NCI-H526 (cell line): ENCODE measurements at regions not wholly inside any gene's neighbourhood (a gene's known extent, or its start where the extent isn't known, plus 50 kb on each side); places are given as distances from the start of the nearest gene placed in this dataset.
"Not testable (repeated sequence)": the region's sequence is repeated elsewhere in the genome, so short reads cannot be mapped to it uniquely, and the experiment has no call there.

ENCODE experiments used
- DNase-seq, 2 experiments: peaks; one replicate each; lab custom pipeline; 2025; lab: John Stamatoyannopoulos, UW

DNA sequence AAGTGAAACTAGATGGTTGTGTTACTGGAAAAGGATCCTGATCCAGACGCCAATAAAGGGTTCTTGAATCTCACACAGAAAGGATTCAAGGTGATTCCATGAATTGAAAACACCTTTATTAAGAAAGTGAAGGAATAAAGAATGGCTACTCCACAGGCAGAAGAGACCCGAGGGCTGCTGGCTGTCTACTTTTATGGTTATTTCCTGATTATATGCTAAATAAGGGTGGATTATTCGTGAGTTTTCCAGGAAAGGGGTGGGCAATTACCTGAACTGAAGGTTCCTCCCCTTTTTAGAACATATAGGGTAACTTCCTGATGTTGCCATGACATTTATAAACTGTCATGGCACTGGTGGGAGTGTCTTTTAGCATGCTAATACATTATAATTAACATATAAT is 50.9 kb upstream of the WARS2 start:
- DNase-seq: no peak

DNA sequence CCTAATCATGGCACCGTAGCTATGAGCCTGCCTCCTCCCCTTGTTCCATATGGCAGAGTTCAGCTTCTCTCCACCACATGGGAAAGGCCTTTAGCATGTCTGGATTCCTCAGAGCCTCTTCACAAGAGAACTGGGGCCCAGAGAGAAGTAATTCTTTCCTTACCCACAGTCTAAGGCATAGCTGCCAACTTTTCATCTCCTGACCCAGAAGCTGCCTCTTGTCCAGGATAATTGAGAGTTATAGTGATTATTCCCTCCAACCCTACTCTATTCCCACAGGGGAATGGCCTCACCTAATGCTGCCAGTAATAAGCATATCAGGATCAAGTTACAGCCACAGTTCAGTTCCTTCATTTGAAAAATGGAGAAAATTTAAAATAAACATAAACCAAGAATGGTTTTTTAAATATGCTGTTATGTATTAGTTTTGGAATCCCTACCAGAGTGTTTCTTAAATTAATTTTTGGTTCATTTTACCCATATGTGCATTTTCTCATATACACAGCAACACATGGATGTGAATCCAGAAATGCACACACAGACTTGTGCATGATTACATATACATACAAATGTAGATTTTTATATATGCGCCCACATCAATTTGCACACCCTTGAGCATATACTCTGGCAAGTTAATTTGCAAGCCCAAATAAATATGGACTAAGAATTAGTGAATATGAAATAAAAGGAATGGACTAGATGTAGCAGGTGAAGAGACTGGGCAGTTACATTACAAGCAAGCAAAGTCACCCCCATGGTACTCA is 63.9 kb upstream of the WARS2 start:
- DNase-seq: peak; percentile 9 to 53

DNA sequence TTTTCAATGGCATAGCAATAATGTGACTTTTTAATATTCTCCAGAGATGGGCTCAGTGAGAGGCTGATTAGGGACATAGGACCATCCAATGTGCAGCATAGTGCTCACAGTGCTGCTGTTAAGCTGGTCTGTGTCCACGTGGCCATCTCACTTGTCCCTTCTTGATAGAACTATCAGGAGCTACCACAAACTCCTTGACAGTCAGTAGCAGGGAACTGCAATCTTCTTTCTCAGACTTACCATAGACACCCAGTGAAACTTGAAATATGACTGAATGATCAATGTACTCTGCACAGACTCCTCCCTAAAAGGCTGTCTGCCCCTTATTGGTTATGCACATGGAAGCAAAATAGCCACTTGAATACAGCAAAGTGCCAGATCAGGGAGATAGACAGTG is 64.5 kb upstream of the WARS2 start:
- peak in 1 of 2 experiments; percentile 16 for DNase-seq

DNA sequence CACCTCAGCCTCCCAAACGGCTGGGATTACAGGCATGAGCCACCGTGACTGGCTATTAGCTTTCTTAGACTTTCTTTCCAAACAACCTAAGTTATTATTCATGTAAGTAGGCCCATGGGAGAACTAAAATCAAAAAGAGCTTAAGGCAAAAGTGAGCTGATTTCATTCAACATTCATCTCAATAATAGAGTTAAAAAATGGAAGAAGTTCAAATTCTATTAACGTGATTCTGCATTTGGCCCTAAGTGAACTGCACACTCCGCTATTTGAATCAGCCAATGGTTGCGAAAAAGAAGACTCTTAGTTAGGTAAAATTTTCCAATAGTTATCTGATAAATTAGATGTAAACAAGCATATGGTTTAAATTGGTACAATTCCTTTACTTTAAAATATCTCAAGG is 68.6 kb upstream of the WARS2 start:
- DNase-seq: no peak

DNA sequence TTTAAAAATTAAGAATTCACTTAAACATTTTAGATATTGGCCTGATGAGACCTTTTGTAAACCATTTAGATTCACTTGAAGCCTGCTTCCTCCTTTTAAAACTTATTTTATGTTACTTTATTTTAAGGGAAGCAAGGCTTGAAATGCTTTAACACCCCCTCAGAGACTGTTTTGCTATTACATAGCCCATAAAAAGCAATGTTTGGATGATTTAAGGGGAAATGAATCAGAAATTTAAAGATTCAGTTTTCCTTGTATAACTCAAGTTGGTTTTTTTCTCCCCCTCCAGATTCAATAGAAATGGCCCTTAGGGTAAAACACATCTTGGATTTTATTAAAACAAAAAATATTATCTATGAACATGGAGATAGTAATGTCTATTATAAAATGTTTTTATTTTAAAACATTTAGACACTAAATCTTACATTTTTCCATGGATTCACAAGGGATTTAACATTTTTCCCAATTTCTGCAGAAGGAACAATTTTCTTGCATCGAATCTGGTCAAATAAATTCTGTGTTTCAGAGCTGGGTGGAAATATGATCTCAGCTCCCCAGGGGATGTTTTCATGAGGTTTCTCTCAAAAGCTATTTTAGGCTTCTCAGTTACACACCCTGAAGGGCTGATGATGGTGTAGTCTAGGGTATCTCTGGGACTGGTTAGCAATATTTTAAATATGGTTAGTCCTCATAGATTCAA is 69.3 kb upstream of the WARS2 start:
- no peak for DNase-seq

DNA sequence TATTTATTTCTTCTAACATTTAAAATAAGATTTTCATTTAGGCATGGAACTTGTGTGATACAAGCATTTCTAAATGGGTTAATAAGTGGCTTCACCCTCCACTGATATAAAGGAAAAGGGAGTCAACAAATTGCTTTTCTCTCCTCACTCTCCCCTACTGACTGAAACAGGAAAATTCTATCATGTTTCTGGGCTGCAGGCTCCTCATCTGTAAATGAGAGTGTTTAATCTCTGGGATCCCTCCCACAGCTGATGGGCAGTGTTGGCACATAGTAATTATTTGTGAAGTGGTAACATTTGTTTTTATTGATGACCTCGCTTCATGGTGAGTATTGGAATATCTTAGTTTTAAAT is 69.8 kb upstream of the WARS2 start:
- no peak for DNase-seq

DNA sequence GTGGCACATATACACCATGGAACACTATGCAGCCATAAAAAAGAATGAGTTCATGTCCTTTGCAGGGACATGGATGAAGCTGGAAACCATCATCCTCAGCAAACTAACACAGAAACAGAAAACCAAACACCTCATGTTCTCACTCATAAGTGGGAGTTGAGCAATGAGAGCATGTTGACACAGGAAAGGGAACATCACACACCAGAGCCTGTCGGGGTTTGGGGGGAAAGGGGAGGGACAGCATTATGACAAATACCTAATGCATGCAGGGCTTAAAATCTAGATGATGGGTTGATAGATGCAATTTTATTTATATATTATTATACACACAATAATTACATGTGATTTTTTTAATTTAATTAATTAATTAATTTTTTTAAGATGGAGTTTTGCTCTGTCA is 72.8 kb upstream of the WARS2 start:
- not testable (repeated sequence) for DNase-seq

DNA sequence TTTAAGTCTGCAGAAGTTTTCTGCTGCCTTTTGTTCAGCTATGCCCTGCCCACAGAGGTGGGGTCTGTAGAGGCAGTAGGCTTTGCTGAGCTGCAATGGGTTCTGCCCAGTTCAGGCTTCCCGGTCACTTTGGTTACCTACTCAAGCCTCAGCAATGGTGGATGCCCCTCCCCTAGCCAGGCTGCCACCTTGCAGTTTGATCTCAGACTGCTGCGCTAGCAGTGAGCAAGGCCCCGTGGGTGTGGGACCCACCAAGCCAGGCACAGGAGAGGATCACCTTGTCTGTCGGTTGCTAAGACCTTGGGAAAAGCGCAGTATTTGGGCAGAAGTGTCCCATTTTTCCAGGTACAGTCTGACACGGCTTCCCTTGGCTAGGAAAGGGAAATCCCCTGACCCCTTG is 74.5 kb upstream of the WARS2 start:
- DNase-seq: not testable (repeated sequence)

DNA sequence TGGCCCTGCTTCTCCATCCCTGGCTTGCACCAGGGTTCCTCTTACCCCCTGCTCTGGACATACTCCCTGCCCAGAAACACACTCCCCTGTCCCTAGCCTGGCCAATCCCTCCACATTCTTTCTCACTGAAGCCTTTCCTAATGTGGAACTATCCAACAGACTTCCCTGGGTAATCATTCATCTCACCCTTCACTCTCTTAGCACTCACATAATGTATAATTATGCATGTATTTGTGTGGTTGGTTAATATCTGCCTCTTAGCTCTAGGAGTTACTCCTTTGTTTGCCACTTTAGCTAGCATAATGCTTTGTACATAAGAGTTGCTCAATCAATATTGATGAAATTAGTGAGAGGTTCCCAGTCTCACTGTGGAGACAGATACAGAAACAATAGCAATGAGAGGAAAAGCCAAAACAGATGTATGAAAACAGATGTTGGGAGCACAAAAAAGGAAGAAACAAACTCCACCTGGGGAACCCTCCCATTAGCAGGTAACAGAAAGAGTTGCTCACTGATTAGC is 76.9 kb upstream of the WARS2 start:
- no peak for DNase-seq

DNA sequence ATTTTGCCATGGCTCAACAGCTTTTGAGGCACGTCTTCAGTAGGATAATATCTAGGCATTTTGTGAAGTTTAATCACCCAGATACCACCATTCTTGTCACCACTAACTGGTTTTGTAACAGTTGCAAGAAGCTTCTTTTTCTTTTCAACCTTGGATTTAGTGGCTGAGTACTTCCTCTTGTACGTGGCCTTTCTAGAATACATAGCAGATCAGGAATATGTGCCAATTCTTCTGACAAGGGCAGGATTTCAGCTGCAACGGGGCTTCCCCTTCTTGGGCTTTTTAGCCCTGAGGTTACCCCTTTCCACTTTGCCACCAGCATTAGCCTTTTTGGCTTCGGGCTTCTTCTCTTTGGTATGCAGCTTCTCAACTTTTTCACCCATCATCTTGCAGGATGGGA is 79.3 kb upstream of the WARS2 start:
- no peak for DNase-seq

DNA sequence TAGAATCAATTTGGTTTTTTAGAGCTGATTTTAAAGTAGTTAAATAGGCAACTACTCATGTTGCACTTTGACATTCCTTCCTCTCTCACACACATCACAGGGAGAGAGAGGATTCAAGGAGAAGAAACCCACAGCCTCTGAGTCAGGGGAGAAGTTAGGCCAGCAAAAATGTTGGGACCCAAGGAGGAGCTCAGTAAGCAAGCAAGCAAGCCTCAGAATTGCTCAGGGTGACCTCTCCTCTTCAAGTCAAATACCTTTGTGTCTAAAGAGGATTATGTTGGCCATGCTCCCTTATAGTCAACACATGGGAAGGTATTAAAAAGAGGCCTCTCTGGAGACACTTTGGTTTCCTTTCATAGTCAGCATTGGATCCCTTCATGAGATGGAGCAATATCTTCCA is 80.5 kb upstream of the WARS2 start:
- DNase-seq: no peak

DNA sequence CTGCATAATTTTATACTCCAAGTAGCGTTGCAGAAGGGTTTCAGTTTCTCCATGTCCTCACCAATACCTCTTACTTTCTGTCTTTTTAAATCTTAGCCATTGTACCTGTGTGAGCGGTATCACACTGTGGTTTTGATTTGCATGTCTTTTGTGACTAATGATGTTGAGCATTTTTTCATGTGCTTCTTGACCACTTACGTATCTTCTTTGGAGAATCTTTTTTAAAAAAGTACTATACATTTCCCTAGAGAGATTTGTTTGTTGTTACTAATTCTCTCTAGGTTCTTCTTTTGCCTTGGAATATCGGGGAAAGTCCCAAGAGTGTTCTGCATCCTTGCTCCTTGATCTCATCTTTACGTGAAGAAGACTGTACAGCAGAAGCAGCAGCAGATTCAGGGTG is 81.8 kb upstream of the WARS2 start:
- DNase-seq: no peak

DNA sequence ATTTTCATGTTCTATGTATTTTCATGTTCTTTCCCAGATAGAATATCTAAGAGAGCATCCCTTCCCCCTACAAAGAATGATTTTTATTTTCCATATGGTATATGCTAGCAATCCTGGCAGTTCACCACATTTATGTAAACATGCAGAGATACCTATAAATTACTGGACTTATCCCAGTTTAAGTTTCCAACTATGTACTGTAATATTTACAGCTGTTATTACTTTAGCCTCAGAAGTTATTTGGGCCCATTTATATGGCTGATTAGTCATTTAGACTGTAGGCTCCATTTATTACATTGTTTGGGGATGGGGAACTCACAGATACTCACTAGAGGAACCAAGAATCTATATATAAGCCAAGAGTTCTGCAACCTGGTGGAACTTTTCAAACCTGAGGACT is 84.8 kb upstream of the WARS2 start:
- no peak for DNase-seq

DNA sequence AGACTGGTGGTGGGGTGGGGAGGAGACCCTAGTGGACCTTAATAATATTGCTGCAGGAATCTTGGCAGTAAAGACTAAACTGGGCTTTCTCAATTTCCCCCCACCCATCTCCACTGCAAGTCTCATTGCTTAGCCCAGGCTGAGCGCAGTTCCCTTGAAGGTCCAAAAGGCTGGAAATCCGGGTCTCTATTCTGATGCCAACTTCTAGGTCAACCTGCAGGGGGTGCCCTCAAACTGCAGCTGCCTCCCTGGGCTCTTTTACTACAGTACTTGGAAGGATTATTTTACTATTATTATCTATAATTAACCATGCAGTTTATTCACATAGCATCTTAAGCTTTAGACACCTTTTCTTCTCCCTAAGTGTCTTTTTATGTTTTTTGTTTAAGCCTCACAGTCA is 85.4 kb upstream of the WARS2 start:
- no peak for DNase-seq

DNA sequence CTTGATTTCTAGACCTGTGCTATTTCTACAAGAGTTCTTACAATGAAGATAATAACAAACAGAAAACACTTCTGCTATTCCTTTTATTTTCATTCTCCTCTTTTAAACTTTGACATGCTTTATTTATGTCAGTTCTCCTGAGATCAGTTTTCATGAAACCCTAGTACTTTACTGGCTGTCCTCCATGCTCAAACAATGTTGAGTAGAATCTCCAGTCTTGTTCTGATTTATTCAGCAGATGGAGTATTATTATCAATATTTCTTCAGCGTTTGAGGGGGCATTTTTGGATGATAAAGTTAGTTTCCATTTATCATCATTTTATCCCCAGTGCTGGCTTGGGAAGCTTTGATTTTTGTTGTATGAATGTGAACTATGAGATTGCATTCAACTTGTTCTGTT is 85.9 kb upstream of the WARS2 start:
- DNase-seq: no peak

DNA sequence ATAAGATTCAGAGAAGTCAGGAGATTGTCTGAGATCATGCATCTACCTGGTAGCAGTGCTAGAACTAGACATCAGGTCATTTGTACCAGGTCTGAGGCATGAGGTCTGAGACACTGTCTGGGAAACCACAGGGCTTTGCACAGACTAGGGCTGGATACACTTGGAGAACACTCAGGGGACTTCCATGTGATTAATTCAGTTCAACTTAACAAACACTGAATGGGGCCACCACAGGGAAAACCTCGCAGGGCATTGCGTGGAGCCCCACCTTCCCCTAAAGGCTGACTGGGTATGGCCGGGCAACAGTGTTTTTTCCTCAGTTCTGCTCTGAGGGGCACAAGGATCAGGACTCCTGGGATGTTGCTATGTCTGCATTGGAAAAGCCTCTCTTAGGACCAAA is 86.5 kb upstream of the WARS2 start:
- DNase-seq: no peak

DNA sequence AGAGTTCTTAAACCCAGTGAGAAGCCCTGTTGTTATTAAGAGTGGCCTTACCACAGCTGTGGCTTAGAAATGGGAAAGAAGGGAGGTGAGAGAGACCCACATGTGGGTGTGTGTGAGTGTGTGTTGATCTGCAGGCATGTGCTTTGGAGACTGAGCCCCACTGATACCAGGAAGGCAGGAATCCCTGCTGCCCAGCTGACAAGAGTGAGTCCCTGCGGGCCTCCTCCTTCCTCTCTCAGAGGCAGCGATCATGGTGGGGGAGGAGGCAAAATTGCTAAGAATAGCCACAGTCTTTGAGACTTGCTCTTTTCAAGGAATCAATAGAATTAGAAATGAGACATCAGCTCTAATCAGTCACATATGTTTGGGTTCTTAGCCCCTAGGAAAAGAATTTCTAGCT is 87.0 kb upstream of the WARS2 start:
- DNase-seq: no peak

DNA sequence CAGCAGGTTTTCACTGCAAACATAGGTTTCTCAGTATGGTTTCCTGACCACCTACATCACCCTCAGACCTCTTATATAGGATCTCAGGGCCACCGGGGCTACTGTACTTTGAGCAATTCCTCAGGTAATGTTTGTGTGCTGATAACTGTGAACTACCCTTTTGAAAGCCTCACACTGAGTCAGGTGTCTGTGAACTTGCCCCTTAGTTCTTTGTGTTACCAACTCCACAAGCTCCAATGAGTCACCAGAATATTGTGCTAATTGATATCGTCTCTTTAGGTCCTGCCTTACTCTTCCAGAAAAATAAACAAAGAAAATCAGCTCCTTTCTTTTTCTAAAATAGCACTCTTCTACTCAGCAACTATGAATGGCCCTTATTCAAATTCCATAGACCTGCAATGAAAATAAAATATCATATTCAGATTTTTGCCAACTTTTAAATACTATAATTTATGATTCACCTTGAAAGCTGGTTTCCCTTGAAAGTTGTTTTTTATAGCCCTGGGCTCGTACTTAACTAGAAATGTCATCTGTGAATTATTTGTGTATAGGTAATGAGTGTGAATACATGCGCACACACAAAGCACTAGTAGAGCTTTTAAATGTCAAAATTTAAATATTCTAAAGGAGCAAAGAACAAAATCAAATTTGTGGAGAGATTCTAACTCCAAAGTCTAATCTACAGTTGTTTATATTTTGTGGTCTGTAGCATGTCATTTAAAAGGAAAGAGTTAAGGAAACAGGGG is 88.1 kb upstream of the WARS2 start:
- no peak for DNase-seq

DNA sequence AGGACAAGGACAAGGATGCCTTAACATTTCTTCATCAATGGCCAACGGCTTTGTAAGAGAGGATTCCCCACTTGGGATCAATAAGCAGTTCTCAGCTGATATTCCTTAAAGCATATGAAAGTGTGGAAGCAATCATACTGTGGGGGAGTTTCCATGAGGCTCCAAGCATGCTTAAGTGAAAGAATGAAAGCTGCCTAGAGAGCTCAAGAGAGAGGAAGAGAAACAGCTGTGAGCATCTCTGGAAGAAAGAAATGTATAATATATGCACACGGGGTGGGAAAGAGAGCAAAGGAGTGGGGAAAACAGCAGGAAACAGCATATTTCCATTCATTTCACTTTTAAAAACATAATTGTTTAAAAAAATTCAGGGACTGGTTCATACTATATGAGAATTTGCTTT is 94.7 kb upstream of the WARS2 start:
- DNase-seq: no peak

DNA sequence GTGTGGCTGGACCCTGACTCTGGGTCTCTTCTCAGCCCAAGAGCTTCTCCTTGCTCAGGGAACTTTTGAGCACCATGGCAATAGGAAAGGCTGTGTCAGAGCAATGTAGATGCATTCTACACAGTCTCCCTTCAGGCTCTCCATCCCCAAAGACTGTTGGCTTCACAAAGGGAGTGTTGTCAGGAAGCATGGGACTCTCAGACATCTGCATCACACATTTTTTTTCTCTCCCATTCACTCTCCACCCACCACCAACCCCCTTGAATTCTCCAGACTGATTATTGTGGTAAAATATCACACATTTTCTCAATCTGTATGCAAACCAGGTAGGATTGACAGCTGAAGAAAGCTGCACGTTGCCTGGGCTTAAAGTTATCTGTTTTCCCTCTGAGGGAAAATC is 105.4 kb upstream of the WARS2 start:
- no peak for DNase-seq

DNA sequence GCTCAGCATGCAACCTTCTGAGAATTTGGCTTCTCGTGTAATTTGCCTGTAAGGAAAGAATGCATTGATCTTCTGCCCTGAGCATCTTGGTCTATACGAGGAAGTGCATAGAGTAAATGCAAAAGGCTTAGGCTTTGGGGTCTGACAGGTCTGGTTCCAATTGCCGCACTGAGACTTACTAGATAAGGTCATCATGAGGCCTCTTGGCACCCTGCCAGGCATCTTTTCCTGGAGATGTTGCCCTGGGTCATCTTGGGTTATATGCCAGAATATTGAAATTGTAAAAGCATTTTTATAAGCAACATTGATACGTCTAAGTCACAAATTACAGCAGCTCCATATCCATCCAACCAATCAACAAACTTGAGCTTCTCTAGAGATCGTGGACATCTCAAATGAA is 108.8 kb upstream of the WARS2 start:
- no peak for DNase-seq

DNA sequence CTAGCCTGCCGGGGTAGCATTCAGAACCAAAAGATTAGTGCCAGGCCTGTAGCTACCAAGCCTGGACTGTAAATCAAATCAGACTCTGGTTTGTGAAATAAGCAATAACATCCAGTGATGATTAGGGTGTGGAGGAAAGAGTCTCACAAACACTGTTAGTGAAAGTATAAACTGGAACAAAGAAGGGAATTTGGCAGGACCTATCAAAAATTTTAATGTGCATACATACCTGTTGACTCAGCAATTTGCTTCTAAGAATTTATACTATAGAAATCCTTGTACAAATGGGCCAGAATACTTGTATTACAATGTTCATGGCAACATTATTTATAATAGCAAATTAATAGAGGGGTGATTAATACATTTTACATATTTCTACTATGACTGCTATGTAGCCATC is 109.8 kb upstream of the WARS2 start:
- DNase-seq: no peak

DNA sequence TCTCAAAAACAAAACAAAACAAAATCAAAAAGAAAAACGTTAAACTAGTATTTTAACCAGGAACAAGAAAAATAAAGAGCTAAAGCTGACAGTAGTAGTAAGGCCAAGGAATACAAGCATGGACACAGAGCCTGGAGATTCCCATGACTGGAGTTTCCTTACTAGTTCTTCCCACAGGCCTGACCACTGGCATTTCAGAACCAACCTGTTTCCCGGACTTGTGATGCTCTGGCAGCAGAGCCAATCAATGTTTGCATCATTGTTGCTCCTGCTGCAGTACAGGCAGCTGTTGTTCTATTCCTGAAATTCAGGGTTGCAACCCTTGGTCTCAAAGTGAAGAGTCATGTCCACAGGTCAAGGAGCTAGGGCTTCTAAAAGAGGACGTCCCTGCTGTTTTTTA is 111.3 kb upstream of the WARS2 start:
- DNase-seq: no peak
